GM18502 (cell line): ENCODE measurements at regions not wholly inside any gene's neighbourhood (a gene's known extent, or its start where the extent isn't known, plus 50 kb on each side); places are given as distances from the start of the nearest gene placed in this dataset.

Experiments used
- ATAC-seq: cut with Tn5 transposase; IDR thresholded peaks from one replicate; pipeline ENCODE4 v1.9.1; 2021; ENCODE audit warnings: mild to moderate bottlenecking; ENCODE audit not compliant: unreplicated experiment, poor library complexity

GRCh38 chr22:27029584-27030130 lies 372.3 kb downstream of the MIAT start:
- no peak for ATAC-seq

- ATAC-seq: no peak
Measured at GRCh38 chr22:27032091-27032761, 374.8 kb downstream of the MIAT start.

GRCh38 chr22:27041745-27042310 lies 384.4 kb downstream of the MIAT start:
- ATAC-seq: no peak

- ATAC-seq: no peak
Measured at GRCh38 chr22:27043262-27043661, 385.9 kb downstream of the MIAT start.

- ATAC-seq: no peak
Measured at GRCh38 chr22:27045103-27045947, 387.9 kb downstream of the MIAT start.

GRCh38 chr22:27046086-27046485 lies 388.7 kb downstream of the MIAT start:
- ATAC-seq: no peak

- ATAC-seq: no peak
Measured at GRCh38 chr22:27046603-27047002, 389.2 kb downstream of the MIAT start.

- ATAC-seq: no peak
Measured at GRCh38 chr22:27050771-27051170, 393.4 kb downstream of the MIAT start.

- ATAC-seq: no peak
Measured at GRCh38 chr22:27051407-27051806, 394.0 kb downstream of the MIAT start.

GRCh38 chr22:27057717-27058116 lies 400.3 kb downstream of the MIAT start:
- ATAC-seq: no peak

GRCh38 chr22:27060190-27060589 lies 402.8 kb downstream of the MIAT start:
- no peak for ATAC-seq

- no peak for ATAC-seq
Measured at GRCh38 chr22:27062910-27063309, 405.5 kb downstream of the MIAT start.

GRCh38 chr22:27063406-27063805 lies 406.0 kb downstream of the MIAT start:
- no peak for ATAC-seq

- no peak for ATAC-seq
Measured at GRCh38 chr22:27063841-27064240, 406.5 kb downstream of the MIAT start.

GRCh38 chr22:27064386-27064785 lies 407.0 kb downstream of the MIAT start:
- ATAC-seq: no peak

GRCh38 chr22:27065279-27065678 lies 407.9 kb downstream of the MIAT start:
- no peak for ATAC-seq

- ATAC-seq: no peak
Measured at GRCh38 chr22:27066856-27067255, 409.5 kb downstream of the MIAT start.

- no peak for ATAC-seq
Measured at GRCh38 chr22:27068121-27068520, 410.7 kb downstream of the MIAT start.

- no peak for ATAC-seq
Measured at GRCh38 chr22:27070594-27070993, 413.2 kb downstream of the MIAT start.

- no peak for ATAC-seq
Measured at GRCh38 chr22:27073601-27074425, 416.4 kb downstream of the MIAT start.
